ENCODE measurements at regions not wholly inside any gene's neighbourhood (a gene's known extent, or its start where the extent isn't known, plus 50 kb on each side); places are given as distances from the start of the nearest gene placed in this dataset.

DNA sequence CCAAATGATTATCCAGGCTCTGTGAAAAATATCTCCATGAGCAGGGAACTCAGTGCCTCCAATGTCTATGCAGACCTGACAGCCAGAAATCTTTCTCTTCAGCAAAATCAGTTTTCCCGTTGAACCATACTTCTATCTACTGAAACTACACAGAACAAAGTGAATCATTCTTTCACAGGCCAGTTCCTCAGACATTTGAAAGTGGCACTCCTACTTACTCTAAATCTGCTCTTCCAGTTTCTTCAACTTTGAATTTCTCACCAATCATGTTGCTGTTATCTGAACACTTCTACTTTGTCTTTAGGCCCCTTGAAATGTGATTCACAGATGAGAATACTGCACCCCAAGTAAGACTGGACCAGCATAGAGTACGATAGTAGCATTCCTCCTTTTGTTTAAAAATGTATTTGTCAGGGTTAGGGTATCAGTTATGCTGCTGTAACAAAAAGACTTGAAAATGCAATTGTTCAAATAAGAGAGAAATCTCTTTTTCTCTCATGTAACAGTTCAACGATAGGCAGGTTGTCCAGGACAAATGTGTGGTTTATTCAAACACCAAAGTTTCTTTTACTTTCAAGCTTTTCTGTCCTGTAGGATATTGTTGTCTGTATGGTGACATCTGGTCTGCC, 210.6 kb upstream of the KLF3 start:
- H3K4me3 ChIP-seq (ENCODE audit: low read depth, low read length) = no peak overlapping the region
- TF ChIP-seq, protein P1, sequence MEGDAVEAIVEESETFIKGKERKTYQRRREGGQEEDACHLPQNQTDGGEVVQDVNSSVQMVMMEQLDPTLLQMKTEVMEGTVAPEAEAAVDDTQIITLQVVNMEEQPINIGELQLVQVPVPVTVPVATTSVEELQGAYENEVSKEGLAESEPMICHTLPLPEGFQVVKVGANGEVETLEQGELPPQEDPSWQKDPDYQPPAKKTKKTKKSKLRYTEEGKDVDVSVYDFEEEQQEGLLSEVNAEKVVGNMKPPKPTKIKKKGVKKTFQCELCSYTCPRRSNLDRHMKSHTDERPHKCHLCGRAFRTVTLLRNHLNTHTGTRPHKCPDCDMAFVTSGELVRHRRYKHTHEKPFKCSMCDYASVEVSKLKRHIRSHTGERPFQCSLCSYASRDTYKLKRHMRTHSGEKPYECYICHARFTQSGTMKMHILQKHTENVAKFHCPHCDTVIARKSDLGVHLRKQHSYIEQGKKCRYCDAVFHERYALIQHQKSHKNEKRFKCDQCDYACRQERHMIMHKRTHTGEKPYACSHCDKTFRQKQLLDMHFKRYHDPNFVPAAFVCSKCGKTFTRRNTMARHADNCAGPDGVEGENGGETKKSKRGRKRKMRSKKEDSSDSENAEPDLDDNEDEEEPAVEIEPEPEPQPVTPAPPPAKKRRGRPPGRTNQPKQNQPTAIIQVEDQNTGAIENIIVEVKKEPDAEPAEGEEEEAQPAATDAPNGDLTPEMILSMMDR (IDR thresholded peaks at IDR 0.05; ENCODE audit: insufficient read depth, low read depth, low read length, missing control alignments) = no peak
- DNase-seq (ENCODE audit: low read depth) = peak; percentile 41

DNA sequence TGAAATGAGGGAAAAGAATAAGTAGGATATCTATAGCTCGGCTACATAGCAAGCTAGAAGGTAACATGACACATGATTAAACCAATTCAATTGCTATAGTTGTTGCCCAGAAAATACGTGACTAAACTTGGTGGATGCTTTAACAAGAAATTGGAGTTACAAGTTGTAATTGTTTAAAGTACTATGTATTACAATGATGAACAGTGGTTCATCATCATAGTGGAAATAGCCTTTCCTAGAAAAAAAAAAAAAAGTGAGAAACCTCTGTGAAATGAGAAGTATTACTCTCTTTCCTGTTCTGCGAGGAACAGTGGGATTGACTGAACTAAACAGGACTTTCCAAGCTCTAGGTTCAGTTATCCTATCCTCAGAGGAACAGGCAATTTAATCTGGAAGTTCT, 209.7 kb upstream of the KLF3 start:
- TF ChIP-seq, protein P1 (IDR thresholded peaks at IDR 0.05; ENCODE audit: insufficient read depth, low read depth, low read length, missing control alignments) = no peak
- no peak for DNase-seq (ENCODE audit: low read depth)
- H3K4me3 ChIP-seq (ENCODE audit: low read depth, low read length) = no peak overlapping the region

DNA sequence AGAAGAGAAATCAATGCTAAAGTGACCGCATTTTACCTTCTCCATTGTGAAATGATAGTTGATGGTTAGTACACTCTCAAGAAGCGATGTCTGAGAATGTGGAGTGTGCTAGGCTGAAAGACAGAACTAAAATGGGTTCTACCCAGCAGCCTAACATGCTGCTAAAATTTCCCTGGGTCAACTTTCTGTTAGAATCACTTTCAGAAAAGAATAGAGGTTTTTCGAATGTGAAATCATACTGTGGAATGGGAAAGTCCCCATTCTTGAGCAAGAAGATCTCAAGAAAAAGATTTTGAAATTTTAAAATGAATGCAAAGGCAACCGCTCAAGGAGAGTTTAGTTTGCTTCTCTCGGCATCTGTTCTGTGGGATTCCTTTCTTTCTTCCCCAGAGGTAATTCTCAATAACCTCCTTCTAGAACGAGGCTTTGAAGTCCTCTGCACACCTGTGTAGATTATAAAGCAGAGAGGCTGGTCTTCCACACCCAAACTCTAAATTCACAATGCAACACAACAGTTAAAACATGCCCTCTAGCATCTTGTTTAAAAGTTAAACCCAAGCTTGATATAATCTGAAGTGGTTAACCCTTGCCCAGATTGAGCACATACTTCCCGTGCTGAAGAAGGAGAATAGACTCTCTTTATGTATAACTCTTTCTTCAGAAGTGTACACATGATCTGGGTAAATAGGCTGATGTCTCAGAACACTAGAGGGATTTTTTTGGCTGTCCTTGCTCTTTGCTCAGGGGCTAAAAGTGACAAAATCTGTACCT, 208.7 kb upstream of the KLF3 start:
- H3K4me3 ChIP-seq (ENCODE audit: low read depth, low read length) = peak overlapping the region; percentile 12
- TF ChIP-seq, protein P1 (IDR thresholded peaks at IDR 0.05; ENCODE audit: insufficient read depth, low read depth, low read length, missing control alignments) = no peak
- DNase-seq (ENCODE audit: low read depth) = peak; percentile 84

DNA sequence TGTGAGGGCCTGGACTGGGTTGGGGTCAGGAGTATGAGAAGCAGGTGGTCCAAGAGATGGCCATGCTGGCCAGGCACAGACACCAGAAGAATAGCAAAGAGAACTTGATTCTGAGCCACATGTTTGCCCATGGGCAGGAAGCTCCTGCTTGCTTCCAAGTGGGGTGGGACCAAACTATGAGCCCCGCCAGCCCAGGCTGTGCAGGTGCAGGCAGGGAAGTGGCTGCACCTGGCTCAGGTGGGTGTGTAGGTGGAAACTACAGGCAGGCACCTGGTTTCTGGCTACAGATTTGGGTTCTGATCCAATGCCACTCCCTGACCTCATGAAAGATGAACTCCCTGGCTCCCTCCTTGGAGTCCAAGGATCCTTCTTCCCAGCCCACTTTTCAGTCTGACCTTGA, 207.9 kb upstream of the KLF3 start:
- no peak for DNase-seq (ENCODE audit: low read depth)
- no peak overlapping the region for H3K4me3 ChIP-seq (ENCODE audit: low read depth, low read length)
- TF ChIP-seq, protein P1 (IDR thresholded peaks at IDR 0.05; ENCODE audit: insufficient read depth, low read depth, low read length, missing control alignments) = no peak

DNA sequence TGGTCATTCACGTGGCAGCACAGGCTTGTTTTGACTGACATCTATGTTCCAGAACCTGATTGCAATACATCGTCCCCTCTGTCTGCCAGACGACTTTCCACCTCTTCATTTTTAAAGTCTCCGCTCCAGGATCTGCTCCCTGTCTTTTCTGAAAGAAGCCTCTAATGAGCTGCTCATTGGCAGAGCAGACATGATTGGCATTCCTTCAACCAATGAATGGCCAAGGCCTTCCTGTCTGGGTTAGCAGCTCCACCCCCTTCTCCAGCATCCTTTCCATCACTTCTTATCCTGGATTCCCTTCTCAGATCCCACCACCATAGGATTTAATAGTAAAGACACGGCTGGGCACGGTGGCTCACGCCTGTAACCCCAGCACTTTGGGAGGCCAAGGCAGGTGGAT, 202.7 kb upstream of the KLF3 start:
- no peak overlapping the region for H3K4me3 ChIP-seq (ENCODE audit: low read depth, low read length)
- no peak for DNase-seq (ENCODE audit: low read depth)
- TF ChIP-seq, protein P1 (IDR thresholded peaks at IDR 0.05; ENCODE audit: insufficient read depth, low read depth, low read length, missing control alignments) = no peak

DNA sequence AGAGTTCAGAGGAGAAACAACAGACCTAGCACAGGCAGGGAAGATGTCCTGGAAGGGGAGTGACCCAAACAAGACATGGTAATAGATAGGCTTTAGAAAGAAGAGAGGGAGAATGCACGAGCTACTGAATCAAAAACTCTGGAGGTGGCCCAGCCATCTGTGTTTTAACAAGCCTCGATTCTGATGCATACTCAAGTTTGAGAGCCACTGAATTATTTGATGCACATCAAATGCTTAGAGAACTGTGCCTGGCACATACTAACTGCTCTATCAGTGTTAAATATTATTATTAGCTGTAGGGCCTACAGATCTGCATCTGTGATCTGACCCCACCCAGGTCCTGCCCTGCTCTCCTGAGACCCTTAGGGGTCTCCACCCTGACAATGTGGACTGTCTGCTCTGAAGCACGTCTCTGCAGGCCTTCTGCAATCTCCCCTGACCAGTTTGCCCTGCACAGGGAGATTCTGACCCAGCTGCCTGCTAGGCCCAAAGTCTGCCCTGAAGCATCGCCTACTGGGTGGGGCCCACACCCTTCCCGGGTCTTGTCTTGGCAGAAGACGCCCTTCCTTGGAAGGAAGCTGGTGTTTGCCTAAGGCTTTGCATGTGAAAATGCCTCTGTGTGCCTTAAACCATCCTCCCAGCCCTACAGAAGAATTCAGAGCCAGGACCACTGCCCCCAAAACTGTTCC, 201.5 kb upstream of the KLF3 start:
- H3K4me3 ChIP-seq (ENCODE audit: low read depth, low read length) = no peak overlapping the region
- DNase-seq (ENCODE audit: low read depth) = no peak
- TF ChIP-seq, protein P1 (IDR thresholded peaks at IDR 0.05; ENCODE audit: insufficient read depth, low read depth, low read length, missing control alignments) = no peak
